NCI-H226 (cell line): ENCODE measurements at regions not wholly inside any gene's neighbourhood (a gene's known extent, or its start where the extent isn't known, plus 50 kb on each side); places are given as distances from the start of the nearest gene placed in this dataset.
"Not testable (repeated sequence)": the region's sequence is repeated elsewhere in the genome, so short reads cannot be mapped to it uniquely, and the experiment has no call there.

Experiments
- DNase-seq: peaks from one replicate; pipeline ENCODE4 v3.0.0-alpha.2; 2015

DNA sequence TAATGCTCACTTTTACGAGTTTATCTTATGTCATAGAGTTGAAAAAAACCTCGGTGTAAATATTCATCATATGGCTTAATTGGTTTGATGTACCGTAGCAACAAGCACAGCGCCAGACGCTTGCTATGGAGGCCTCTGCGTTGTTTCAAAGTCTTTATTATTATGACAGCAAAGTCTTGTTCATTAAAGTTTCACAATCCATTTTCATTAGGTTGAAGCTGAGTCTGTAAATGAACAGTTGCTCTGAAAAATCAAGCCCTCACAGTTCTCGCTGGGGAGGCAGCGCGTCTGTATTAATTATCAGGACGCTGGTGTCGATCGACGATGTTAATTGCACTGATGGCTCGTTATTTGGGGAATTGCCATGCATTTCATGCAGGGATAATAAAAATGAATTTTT is 185.6 kb downstream of the INSC start:
- DNase-seq: no peak

DNA sequence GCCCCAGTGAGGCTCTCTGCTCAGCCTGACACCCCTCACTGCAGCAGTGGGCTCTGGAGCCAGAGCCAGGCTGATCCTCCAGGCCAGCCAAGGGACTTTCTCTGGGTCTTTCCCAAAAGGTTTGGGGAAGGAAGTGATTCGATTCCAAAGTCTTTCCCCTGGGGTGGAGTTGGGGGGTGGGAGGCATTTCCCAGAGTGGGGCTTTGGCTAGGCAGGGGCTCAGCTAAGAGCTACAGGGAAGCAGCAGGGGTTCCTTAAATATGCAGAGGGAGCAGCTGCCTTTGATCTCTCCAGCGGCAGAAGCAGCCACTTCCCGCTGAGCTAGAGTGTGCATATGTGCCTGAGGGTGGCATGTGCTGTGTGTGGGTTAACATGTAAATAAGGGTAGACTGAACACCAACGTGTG is 192.9 kb downstream of the INSC start:
- no peak for DNase-seq

DNA sequence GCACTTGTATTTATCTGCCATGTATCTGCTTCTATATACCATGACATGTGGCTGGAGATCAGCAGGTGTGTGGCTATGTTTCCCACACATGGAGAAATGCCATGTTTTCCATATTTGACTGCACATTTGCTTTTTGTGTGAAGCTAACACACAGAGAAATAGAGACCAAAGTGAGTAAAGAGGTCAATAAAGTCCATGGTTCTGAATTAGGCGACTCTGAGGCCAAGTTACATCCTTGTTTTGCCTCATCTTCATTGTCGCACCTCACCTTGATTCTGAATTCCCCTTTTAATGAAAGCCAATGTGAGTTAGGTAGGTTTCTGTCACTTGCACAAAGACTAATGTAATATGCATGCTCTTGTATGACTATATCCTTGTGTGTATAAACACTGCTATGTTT is 194.1 kb downstream of the INSC start:
- DNase-seq: no peak

GRCh38 chr11:15309296-15309695 is 194.6 kb downstream of the INSC start:
- no peak for DNase-seq

DNA sequence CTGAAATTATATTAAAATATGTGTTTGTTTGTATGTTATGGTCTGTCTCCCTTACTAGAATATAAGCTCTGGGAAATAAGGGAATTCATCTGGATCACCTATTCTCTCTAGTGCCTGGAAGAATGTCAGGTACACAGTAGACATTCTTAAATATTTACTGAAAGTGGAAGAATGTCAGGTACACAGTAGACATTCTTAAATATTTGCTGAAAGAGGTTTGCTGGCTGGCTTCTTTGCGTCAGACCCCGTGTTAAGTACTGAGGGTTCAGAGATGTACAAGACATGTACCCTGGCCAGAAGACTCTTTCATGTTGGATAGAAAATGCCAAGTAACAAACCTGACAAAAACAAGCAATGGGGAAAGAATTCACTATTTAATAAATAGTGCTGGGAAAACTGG is 199.1 kb downstream of the INSC start:
- no peak for DNase-seq

GRCh38 chr11:15318814-15319213 is 204.1 kb downstream of the INSC start:
- DNase-seq: no peak

DNA sequence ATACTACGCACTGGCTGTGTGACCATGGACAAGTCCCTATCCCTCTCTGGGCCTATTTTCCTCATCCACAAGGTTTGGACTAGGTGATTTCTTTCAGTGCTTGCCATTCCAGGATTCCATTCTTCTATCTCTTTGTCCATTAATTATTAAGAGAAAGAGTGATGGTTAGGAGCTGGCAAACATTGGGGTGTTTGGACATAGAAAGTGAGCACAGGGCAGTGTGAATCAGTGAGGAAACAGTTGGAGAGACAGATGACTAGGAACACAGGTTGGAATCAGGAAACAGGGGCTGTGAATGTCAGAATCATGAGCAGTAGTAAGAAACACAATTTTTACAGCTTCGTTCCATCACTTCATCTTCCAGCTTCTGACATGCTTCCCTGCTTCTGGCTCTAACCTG is 211.8 kb downstream of the INSC start:
- no peak for DNase-seq

DNA sequence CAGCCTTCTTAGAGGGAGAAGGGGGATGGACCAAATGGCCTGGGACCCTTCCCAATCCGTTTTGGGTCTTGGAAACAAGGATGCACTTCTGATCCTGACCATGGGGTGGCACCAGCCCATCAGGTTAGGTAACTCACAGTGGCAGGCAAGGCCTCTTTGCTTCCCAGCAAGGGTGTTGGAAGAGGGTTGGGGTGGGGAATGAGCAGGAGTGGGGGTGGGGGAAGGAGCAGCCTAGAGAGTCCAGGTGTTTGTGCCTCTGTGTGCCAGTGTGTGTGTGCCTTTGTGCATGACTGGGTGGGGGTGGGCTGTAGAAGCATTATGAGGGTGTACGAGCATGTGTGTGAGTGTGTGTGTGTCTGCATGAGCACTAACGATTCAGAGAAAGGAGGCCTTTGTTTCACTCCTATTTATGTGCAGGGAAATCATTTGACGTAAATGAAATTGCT is 213.1 kb downstream of the INSC start:
- DNase-seq: no peak

DNA sequence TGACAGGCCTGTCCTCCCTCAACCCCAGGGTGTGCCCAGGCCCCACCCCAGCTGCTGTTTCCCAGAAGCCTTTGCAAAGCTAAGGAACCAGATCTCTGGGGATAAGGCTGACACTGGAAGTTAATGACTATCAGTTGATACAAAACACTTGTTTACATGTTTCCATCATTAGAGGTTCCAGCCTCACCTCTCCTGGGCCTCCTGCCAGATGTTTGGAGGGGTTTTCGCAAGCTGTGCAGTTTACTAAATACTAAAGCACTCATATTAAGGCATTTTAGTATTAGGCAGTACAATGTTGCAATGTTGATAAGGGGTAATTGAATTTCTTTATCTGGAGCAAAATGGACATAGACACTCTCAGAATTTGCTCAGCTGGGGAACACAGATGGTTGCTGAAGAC is 218.7 kb downstream of the INSC start:
- no peak for DNase-seq

DNA sequence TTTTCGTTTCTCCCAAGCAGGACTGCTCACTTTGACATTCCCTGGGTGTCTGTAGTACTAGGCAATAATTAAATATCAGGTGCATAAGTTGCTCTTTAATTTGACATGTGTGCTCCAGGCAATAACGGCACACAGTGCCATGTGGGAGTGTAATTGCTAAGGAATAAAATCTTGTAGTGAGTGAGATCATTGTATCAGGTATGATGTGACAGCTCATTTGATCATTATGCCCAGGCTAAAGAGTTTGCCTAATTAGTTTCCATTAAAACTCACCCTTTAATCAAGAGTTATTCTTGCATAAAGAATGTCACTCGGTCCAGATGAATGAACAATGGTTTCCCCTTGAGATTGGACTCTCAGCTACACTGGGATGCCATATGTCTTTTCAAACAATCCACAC is 220.0 kb downstream of the INSC start:
- no peak for DNase-seq

DNA sequence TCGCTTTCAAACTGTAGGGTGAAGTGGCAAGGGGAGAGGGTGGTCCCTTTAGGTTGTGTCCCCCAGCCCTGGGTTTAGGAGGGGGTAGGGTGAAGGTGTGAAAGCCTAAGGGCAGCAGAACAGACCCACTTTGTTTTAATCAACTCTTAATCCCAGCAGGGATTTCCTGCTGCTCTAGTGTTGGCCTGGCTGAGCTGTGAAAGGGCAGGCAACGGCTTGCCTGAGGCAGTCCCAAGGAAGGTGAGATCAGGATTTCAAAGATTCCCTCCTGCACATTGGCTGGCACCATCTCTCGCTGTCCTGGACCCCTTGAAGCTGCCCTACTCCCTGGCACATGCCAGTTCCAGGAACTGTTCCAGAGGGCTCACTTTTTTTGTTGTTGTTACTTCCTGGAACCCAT is 221.3 kb downstream of the INSC start:
- no peak for DNase-seq

- no peak for DNase-seq
Observed at GRCh38 chr11:15339302-15339701, 224.6 kb downstream of the INSC start.

DNA sequence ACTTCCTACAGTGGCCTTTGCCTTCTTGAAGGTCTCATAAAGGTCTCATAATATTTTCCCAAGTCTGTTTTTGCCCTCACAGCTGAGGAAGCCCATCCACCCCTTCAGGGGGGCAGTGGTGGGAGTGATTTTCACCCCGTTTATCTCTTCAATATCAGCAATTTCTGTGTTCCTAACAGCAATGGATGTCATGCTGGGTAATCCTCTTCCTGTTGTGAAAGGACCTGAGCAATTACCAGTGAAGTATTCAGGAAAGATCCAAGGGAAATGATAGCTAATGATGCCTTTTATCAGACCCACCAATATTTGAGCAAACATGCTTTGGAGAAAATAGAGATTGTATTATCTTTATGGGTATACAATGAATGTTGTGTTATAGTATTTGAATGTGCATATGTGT is 226.9 kb downstream of the INSC start:
- DNase-seq: no peak

DNA sequence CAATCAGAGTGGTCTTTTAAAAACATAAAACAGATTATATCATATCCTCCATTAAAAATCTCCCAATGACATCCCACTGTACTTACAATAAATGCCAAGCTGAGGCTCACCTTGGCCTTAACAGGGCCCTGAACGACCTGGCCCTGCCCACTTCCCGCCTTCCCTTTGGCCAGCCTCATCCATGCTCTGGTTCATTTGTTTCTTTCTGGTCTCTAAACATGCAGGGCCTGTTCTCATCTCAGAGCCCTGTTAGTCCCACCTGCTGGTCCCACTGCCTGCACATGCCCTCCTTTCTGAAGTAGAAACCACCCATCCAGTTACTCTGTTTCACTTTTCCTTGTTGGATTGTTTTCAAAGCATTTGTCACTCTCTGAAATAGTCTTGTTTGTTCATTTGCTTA is 227.4 kb downstream of the INSC start:
- DNase-seq: no peak

DNA sequence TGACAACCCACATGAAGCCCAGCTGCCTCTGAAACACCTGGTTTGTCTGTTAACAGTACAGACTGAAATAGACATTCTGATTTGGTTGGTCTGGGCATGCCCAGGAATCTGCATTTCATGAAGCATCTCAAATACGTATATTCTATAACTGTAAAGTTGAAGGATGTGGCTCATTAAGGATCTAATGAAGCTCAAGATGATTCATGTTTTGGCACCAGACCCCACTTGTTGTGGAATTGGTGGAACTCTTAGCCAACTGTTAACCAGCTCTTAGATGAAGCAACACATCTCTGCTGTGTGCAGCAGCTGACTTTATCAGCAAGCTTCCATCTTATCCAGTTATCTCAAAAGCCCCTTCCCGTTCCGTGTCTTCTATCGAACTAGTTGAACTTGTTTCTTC is 232.2 kb downstream of the INSC start:
- DNase-seq: no peak

GRCh38 chr11:15347969-15348734 is 233.4 kb downstream of the INSC start:
- no peak for DNase-seq

- no peak for DNase-seq
Observed at GRCh38 chr11:15349413-15349812, 234.7 kb downstream of the INSC start.

GRCh38 chr11:15361316-15361715 is 246.6 kb downstream of the INSC start:
- no peak for DNase-seq

DNA sequence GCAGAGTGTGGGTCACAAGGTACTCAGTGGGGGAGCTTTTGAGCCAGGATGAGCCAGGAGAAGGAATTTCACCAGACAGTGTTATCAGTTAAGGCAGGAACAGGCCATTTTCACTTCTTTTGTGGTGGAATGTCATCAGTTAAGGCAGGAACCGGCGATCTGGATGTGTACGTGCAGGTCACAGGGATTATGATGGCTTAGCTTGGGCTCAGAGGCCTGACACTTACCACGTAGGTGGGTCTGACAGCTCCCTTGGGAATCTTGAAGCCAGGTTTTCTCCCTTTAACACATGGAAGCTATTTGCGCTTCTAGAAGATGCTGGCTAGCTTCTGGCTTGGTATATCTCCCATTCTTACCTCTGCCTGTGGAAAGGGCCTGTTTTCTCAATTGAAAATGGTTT is 250.6 kb downstream of the INSC start:
- not testable (repeated sequence) for DNase-seq

GRCh38 chr11:15367695-15368094 is 253.0 kb downstream of the INSC start:
- DNase-seq: no peak

DNA sequence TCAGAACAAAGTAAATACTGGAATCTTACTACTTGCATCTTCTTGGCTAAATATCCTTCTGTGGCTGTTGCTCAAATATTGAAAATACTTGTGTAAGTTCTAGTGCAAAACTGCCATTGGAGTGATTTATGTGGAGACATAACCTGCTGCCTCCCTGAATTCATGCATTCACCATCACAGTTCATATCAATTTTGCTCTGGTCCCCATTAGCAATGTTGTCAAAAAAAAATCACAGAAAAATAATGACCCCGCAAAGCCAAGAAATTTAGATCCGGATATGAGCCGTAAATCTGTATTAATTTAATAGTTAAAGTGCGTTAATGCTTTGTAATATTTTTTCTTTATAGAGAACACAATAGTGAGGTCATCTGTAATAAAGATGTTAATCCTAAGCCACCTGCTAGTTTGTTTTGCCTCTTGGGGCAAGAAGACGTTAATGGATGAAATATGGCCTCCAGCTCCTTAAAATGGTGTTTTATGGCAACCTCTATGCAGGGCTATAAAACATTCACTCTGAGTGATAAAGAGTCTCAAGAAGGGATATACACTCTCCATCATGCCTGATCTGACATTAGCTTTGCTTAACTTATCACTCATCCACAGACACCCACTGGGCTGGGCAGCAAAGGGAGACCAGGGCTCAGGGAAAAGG is 255.9 kb downstream of the INSC start:
- DNase-seq: no peak

GRCh38 chr11:15371533-15371932 is 256.8 kb downstream of the INSC start:
- no peak for DNase-seq

- no peak for DNase-seq
Observed at GRCh38 chr11:15374418-15374817, 259.7 kb downstream of the INSC start.

DNA sequence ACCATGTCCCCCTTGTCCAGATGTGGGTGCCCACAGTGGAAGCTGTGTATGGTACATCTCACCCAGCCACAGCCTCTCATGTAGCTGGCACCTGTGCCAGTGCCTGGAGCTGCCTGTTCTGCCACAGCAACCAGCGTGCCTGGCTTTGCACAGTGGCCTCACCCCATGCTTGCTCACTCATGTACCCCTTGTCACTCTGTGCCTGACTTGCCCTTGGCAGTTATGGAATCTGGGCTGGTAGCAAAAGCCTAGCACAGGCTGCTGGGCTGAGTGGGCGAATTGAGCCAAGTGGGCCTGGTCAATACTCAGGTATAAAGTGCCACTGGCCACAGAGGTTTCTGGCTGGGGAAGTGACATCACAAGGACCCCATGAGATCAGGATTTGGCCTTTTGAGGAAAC is 264.2 kb downstream of the INSC start:
- DNase-seq: no peak

GRCh38 chr11:15379483-15379882 is 264.8 kb downstream of the INSC start:
- no peak for DNase-seq
